Sigmoid colon (tissue), 6 donors: ENCODE measurements at regions not wholly inside any gene's neighbourhood (a gene's known extent, or its start where the extent isn't known, plus 50 kb on each side); places are given as distances from the start of the nearest gene placed in this dataset.

Source experiments
- DNase-seq: peaks from one replicate; pipeline ENCODE4 v3.0.0-alpha.2; 2019
- H3K27ac ChIP-seq, 4 donors: fragments of 200-600 bp; sonication (generic); one replicate each; pipeline ENCODE4 v1.5.1; 2016 to 2019; ENCODE audit warnings: mild to moderate bottlenecking in 1 of 4
- H3K27me3 ChIP-seq, 3 donors: fragments of 200-600 bp; sonication (generic); one replicate each; pipeline ENCODE4 v1.5.1; 2019; ENCODE audit warnings: mild to moderate bottlenecking in 1 of 3
- H3K36me3 ChIP-seq, 4 donors: fragments of 200-600 bp; sonication (generic); one replicate each; pipeline ENCODE4 v1.5.1; 2016 to 2019
- H3K4me1 ChIP-seq, 4 donors: fragments of 200-600 bp; sonication (generic); one replicate each; pipeline ENCODE4 v1.5.1; 2017 to 2019
- H3K4me3 ChIP-seq, 4 donors: fragments of 200-600 bp; sonication (generic); one replicate each; pipeline ENCODE4 v1.5.1; 2017 to 2019; ENCODE audit warnings: mild to moderate bottlenecking in 2 of 4, moderate library complexity in 1 of 4
- H3K9me3 ChIP-seq, 4 donors: fragments of 200-600 bp in 3 of 4; sonication (generic) in 3 of 4; one replicate each; pipeline versions ENCODE4 v1.5.1 to v1.6.1; 2013 to 2019
- EP300 ChIP-seq, 4 donors: sonication (generic); formaldehyde crosslinking; IDR thresholded peaks; one replicate each; pipeline ENCODE4 v1.6.1; 2017; ENCODE audit warnings: antibody characterized with exemption in 4 of 4
- POLR2A ChIP-seq, 2 donors: fragments of 450-650 bp; IDR thresholded peaks; one replicate each; pipeline ENCODE4 v1.6.1; 2016; ENCODE audit warnings: antibody characterized with exemption in 2 of 2, mild to moderate bottlenecking in 2 of 2, moderate library complexity in 2 of 2
- POLR2AphosphoS5 ChIP-seq, 4 donors: sonication (generic); formaldehyde crosslinking; IDR thresholded peaks; one replicate each; pipeline ENCODE4 v1.6.1; 2017; ENCODE audit warnings: antibody characterized with exemption in 4 of 4
- WGBS, 2 donors: extraction: QIAGEN DNeasy Blood & Tissue Kit; methylation state at CpG; one replicate each; pipeline ENCODE4 v1.1.7; 2013; 5-methylcytosine and 5-hydroxymethylcytosine counted together
- intact Hi-C: fragments of 100-400 bp; cut with DNase I; formaldehyde crosslinking; loops from one replicate; pipeline ENCODE4 v1.15.1; 2023
- TF ChIP-seq, protein P1 (sequence below), 4 experiments: fragments of 450-650 bp in 3 of 4; fragments of 200-600 bp in 1 of 4; IDR thresholded peaks; one replicate each; pipeline ENCODE4 v1.5.1; 2016 to 2019; ENCODE audit warnings: antibody characterized with exemption in 4 of 4, mild to moderate bottlenecking in 3 of 4, moderate library complexity in 2 of 4
- donor health status: healthy with polysubstance abuse.
- donor health status: healthy.

DNA sequence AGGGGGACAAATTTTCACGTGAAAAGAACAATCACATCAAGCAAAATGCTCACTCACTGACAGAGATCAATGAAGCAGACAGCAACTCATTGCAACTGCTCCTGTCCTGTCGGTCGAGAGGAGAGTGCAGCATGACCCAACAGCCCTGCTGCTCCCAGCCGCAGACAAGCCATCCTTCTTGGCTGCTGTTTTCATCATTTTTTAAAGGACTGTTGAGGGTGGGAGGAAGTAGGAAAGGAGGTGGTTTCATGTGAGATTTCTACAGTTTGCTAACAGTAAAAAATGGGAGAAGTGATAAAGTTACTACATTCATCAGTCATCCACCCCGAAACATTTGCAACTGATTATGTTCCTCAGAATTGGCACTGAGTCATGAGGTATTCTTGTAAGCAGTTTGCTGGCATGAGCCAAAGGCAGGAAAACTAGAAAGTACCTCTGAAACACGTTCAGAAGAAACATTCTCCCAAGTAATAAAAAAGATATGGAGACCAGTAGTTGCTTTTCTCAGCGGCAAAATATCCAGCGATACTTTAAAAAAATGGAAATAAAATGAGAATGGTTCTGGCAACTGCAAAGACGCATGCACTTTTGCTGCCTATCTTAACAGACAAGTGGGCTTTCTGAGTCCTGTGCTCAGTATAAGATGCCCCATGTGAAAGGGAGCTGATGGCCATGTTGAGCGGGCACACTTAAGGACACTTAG is 72.0 kb upstream of the CLDN14 start:
- Histone ChIP-seq H3K27ac (no peak overlapping the region), H3K4me1 (no peaks in the 10 kb centered on the region), H3K27me3 (peaks cover 0 to 26% (median 0%) of the 10 kb centered on the region in 3 donors), H3K36me3 (no peaks in the 10 kb centered on the region), H3K4me3 (no peak overlapping the region), H3K9me3 (no peaks in the 10 kb centered on the region)
- TF ChIP-seq POLR2AphosphoS5 (IDR thresholded peaks at IDR 0.05) (no peak), EP300 (IDR thresholded peaks at IDR 0.05) (no peak), POLR2A (IDR thresholded peaks at IDR 0.05) (no peak)
- TF ChIP-seq, protein P1, sequence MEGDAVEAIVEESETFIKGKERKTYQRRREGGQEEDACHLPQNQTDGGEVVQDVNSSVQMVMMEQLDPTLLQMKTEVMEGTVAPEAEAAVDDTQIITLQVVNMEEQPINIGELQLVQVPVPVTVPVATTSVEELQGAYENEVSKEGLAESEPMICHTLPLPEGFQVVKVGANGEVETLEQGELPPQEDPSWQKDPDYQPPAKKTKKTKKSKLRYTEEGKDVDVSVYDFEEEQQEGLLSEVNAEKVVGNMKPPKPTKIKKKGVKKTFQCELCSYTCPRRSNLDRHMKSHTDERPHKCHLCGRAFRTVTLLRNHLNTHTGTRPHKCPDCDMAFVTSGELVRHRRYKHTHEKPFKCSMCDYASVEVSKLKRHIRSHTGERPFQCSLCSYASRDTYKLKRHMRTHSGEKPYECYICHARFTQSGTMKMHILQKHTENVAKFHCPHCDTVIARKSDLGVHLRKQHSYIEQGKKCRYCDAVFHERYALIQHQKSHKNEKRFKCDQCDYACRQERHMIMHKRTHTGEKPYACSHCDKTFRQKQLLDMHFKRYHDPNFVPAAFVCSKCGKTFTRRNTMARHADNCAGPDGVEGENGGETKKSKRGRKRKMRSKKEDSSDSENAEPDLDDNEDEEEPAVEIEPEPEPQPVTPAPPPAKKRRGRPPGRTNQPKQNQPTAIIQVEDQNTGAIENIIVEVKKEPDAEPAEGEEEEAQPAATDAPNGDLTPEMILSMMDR (IDR thresholded peaks at IDR 0.05), result no peak
- no peak for DNase-seq
- 66 to 68% methylated on average over 10 of the region's 10 CpGs for WGBS, 2 donors
- intact Hi-C loops, result no loop called here

DNA sequence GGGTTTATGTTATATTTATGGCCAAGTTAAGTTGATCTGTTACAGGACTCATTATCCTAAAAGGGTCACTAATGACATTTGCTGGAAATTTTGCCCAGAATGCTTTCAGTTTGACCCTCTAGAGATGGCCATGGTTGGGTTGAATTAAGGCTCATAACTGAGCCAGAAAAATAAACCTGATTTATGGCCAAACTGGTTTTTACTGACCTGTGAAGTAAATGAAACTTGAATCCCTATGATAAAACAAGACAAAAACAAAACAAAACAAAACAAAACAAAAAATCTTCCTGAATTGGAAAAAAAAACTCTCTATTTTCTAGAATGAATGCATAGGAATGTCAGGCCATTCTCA is 72.5 kb upstream of the CLDN14 start:
- intact Hi-C loops, result no loop called here
- no peaks in the 10 kb centered on the region for H3K9me3 ChIP-seq
- peaks cover 0 to 28% (median 0%) of the 10 kb centered on the region in 3 donors for H3K27me3 ChIP-seq
- no peak overlapping the region for H3K4me3 ChIP-seq
- no peak overlapping the region for H3K27ac ChIP-seq
- no peaks in the 10 kb centered on the region for H3K4me1 ChIP-seq
- DNase-seq, result no peak
- H3K36me3 ChIP-seq, result no peaks in the 10 kb centered on the region
- TF ChIP-seq, protein P1 (IDR thresholded peaks at IDR 0.05), result no peak
- no peak for TF ChIP-seq EP300 (IDR thresholded peaks at IDR 0.05)
- no peak for TF ChIP-seq POLR2AphosphoS5 (IDR thresholded peaks at IDR 0.05)
- no peak for TF ChIP-seq POLR2A (IDR thresholded peaks at IDR 0.05)

DNA sequence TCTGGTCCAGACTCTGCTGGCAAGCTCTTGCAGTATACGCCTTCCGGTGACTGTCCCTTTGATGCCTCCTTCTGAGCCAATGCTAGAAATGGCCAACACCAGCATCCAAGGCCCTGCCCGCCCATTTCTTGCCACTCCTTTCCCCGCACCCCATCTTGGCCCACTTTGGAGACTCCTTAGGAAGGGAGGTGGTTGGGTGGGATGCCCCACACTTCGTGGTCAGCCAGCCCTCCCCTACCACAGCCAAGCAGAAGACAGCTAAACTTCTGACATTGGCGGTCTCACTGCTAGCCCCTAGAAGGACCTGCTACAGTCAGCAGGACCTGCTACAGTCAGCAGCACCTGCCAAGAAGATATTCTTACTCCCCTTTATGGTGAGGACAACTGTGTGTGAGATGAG is 73.5 kb upstream of the CLDN14 start:
- H3K36me3 ChIP-seq, result no peaks in the 10 kb centered on the region
- H3K27ac ChIP-seq, result no peak overlapping the region
- H3K4me1 ChIP-seq, result no peaks in the 10 kb centered on the region
- TF ChIP-seq POLR2AphosphoS5 (IDR thresholded peaks at IDR 0.05), result no peak
- H3K9me3 ChIP-seq, result no peaks in the 10 kb centered on the region
- no peak overlapping the region for H3K4me3 ChIP-seq
- 83 to 92% methylated on average over 6 of the region's 6 CpGs for WGBS, 2 donors
- intact Hi-C loops, result no loop called here
- H3K27me3 ChIP-seq, result peaks cover 0 to 24% (median 0%) of the 10 kb centered on the region in 3 donors
- DNase-seq, result no peak

DNA sequence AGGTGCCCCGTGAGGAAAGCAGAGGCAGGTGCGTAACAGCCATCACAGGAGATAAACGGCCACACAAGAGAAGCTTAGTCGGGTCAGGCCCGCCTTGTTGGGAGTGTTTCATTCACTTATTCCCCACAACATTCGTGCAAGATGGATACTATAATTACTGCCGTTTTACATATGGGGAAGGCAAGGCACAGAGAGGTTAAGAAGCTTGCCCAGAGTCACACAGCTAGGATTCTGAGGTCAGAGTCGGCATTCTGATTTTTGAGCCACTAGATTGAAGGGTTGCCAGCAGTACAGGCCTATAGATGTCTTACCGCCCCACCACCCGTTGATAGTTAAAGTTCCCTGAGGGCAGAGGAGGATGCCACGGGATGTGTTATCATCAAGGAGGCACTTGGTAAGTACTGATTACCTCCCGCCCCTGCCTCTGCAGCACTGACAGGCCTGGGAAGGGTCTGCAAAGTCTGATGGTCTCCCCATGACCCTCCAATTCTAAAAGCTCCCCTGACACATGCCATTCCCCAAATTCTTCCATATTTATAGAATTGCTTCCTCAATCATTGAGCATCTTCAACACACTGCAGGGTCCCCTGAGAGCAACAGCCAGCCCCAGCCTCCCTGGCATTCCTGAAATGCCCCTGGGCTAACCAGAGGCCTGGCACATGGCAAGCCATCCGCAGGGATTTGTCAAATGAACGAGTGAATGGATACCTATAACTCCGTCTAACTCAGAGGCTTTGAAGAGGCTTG is 74.7 kb upstream of the CLDN14 start:
- Histone ChIP-seq H3K9me3 (no peaks in the 10 kb centered on the region), H3K27ac (no peak overlapping the region), H3K4me1 (no peaks in the 10 kb centered on the region), H3K36me3 (no peaks in the 10 kb centered on the region), H3K4me3 (no peak overlapping the region), H3K27me3 (peaks cover 0 to 19% (median 0%) of the 10 kb centered on the region in 3 donors)
- DNase-seq, result no peak
- intact Hi-C loops, result no loop called here
- no peak for TF ChIP-seq POLR2A (IDR thresholded peaks at IDR 0.05)
- TF ChIP-seq POLR2AphosphoS5 (IDR thresholded peaks at IDR 0.05), result no peak
- TF ChIP-seq, protein P1 (IDR thresholded peaks at IDR 0.05), result no peak
- TF ChIP-seq EP300 (IDR thresholded peaks at IDR 0.05), result no peak
- 81 to 84% methylated on average over 15 of the region's 15 CpGs for WGBS, 2 donors

DNA sequence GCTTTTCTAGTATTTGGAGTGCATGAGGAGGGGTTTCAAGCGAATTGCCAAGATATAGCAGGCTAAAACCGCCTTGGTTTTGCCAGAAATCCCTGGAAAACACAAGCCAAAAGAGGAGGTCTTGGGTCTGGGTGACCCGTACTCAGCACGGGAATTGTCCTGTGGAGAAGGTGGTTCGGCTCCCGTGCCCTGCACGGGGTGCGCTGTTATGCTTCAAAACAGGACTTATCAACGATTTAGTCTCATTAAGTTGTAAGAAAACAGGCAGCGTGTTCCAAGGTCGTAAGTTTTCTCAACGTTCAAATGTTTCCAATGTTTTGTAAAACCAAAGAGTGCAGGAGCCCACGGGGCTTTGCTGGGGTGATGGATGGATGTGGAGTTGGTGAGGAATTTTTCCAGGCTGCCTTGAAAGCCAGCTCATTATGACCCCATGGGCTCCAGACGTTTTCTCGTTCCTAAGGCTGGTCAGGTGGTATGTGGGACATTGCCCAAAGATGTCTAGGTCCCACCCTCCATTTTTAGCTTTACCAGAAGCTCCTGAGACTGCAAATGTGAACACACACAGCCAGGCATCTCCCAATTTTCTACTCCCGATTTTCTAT is 75.4 kb upstream of the CLDN14 start:
- TF ChIP-seq, protein P1 (IDR thresholded peaks at IDR 0.05), result no peak
- TF ChIP-seq EP300 (IDR thresholded peaks at IDR 0.05), result no peak
- no peak overlapping the region for H3K27ac ChIP-seq
- H3K36me3 ChIP-seq, result no peaks in the 10 kb centered on the region
- DNase-seq, result no peak
- H3K9me3 ChIP-seq, result no peaks in the 10 kb centered on the region
- intact Hi-C loops, result no loop called here
- no peak overlapping the region for H3K4me3 ChIP-seq
- 71 to 74% methylated on average over 16 of the region's 16 CpGs for WGBS, 2 donors
- peaks cover 0 to 19% (median 0%) of the 10 kb centered on the region in 3 donors for H3K27me3 ChIP-seq
- H3K4me1 ChIP-seq, result no peaks in the 10 kb centered on the region
